Neural progenitor cell (in vitro differentiated cells): ENCODE measurements at regions not wholly inside any gene's neighbourhood (a gene's known extent, or its start where the extent isn't known, plus 50 kb on each side); places are given as distances from the start of the nearest gene placed in this dataset.

Experiments
- EZH2 ChIP-seq: fragments of 200-600 bp; sonication (generic); IDR thresholded peaks from 2 replicates; pipeline ENCODE4 v1.6.1; 2017; ENCODE audit warnings: antibody characterized with exemption, mild to moderate bottlenecking, moderate library complexity
- EZH2phosphoT487 ChIP-seq: fragments of 200-600 bp; sonication (generic); IDR thresholded peaks from 2 replicates; pipeline ENCODE4 v1.6.1; 2017; ENCODE audit warnings: antibody characterized with exemption
- TF ChIP-seq, protein P1 (sequence below): fragments of 200-600 bp; sonication (generic); IDR thresholded peaks from 2 replicates; pipeline ENCODE4 v1.5.1; 2017; ENCODE audit warnings: antibody characterized with exemption, mild to moderate bottlenecking

DNA sequence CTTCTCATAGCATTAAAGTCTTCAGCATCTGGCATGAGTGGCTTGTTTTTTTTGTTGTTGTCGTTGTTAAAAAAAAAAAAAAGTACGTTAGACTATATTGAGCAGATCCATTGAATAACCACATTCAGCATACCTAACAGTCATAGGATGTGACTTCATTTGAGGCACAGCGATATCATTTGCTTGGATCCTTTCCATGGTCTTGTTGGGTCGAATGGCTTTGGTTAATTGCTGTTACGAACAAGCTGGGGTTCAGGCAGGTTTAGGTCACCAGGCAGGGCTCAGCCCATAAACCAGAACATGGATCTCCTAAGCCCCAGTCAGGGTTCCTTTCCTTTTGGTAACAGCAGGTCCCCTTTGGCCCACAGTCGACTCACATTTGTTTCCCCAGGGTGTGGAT is 76.2 kb downstream of the POLR2M start:
- TF ChIP-seq, protein P1, sequence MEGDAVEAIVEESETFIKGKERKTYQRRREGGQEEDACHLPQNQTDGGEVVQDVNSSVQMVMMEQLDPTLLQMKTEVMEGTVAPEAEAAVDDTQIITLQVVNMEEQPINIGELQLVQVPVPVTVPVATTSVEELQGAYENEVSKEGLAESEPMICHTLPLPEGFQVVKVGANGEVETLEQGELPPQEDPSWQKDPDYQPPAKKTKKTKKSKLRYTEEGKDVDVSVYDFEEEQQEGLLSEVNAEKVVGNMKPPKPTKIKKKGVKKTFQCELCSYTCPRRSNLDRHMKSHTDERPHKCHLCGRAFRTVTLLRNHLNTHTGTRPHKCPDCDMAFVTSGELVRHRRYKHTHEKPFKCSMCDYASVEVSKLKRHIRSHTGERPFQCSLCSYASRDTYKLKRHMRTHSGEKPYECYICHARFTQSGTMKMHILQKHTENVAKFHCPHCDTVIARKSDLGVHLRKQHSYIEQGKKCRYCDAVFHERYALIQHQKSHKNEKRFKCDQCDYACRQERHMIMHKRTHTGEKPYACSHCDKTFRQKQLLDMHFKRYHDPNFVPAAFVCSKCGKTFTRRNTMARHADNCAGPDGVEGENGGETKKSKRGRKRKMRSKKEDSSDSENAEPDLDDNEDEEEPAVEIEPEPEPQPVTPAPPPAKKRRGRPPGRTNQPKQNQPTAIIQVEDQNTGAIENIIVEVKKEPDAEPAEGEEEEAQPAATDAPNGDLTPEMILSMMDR, result no peak
- TF ChIP-seq EZH2, result no peak
- no peak for TF ChIP-seq EZH2phosphoT487
